IMR-90 (cell line): ENCODE measurements at regions not wholly inside any gene's neighbourhood (a gene's known extent, or its start where the extent isn't known, plus 50 kb on each side); places are given as distances from the start of the nearest gene placed in this dataset.

Experiments
- ATAC-seq: fragments of 200-7000 bp; cut with Tn5 transposase; 2 replicates; pipeline ENCODE4 v1.9.1; 2020; ENCODE audit warnings: low read depth, mild to moderate bottlenecking, moderate library complexity
- BruUV-seq: library from RNA; stranded (reverse); fragments of 400-500 nt; replicated peaks from 2 replicates; lab custom pipeline; 2021; lab: Mats Ljungman, UMichigan
- CTCF ChIA-PET: fragments of 300-600 bp; formaldehyde crosslinking; extraction: SDS; loops from one replicate; lab custom pipeline; 2021; ENCODE audit warnings: antibody characterized with exemption; lab: Yijun Ruan, JAX
- POLR2A ChIA-PET: fragments of 300-600 bp; sonication (Branson Sonifier 250); formaldehyde crosslinking; loops from one replicate; lab custom pipeline; 2022; ENCODE audit warnings: antibody characterized with exemption; ENCODE audit not compliant: unreplicated experiment; lab: Charles Lee
- DNase-seq: peaks from one replicate; pipeline ENCODE4 v3.0.0; 2013
- H2AFZ ChIP-seq: replicated peaks from 2 replicates; pipeline ENCODE3; 2013; ENCODE audit warnings: low read length, mild to moderate bottlenecking; ENCODE audit not compliant: poor library complexity
- H2AK5ac ChIP-seq: 2 replicates; pipeline ENCODE4 v1.6.1; 2013; ENCODE audit warnings: low read depth, low read length, inconsistent platforms
- H2AK9ac ChIP-seq: replicated peaks from 2 replicates; pipeline ENCODE3; 2013; ENCODE audit warnings: mild to moderate bottlenecking, low read depth, low read length, moderate library complexity; ENCODE audit not compliant: poor library complexity
- H2BK120ac ChIP-seq: 2 replicates; pipeline ENCODE4 v1.6.1; 2013; ENCODE audit warnings: low read depth, low read length, inconsistent platforms
- H2BK15ac ChIP-seq: 3 replicates; pipeline ENCODE4 v1.6.1; 2013; ENCODE audit warnings: low read depth, low read length, inconsistent platforms
- H2BK20ac ChIP-seq: 2 replicates; pipeline ENCODE4 v1.6.1; 2013; ENCODE audit warnings: low read depth, mild to moderate bottlenecking, inconsistent platforms, low read length, moderate library complexity
- H2BK5ac ChIP-seq: 2 replicates; pipeline ENCODE4 v1.6.1; 2013; ENCODE audit warnings: mild to moderate bottlenecking, low read depth, low read length, inconsistent platforms; ENCODE audit not compliant: poor library complexity, severe bottlenecking
- H3K14ac ChIP-seq: replicated peaks from 2 replicates; pipeline ENCODE4 v1.6.1; 2013; ENCODE audit warnings: low read depth, low read length, inconsistent platforms
- H3K18ac ChIP-seq: 2 replicates; pipeline ENCODE4 v1.6.1; 2013; ENCODE audit warnings: low read depth, low read length, control low read depth
- H3K23ac ChIP-seq: 2 replicates; pipeline ENCODE4 v1.6.1; 2013; ENCODE audit warnings: low read depth, low read length, inconsistent platforms
- H3K27ac ChIP-seq: 2 replicates; pipeline ENCODE4 v1.5.1; 2013; ENCODE audit warnings: mild to moderate bottlenecking, control low read depth, low read length; ENCODE audit not compliant: insufficient read depth
- H3K27me3 ChIP-seq: 2 replicates; pipeline ENCODE4 v1.6.1; 2013; ENCODE audit warnings: low read length; ENCODE audit not compliant: control insufficient read depth, insufficient read depth
- H3K36me3 ChIP-seq: 2 replicates; pipeline ENCODE4 v1.6.1; 2013; ENCODE audit warnings: low read length, mixed read lengths; ENCODE audit not compliant: control insufficient read depth, insufficient read depth
- H3K4ac ChIP-seq: 2 replicates; pipeline ENCODE4 v1.6.1; 2013; ENCODE audit warnings: low read depth, low read length, inconsistent platforms
- H3K4me1 ChIP-seq: 2 replicates; pipeline ENCODE4 v1.6.1; 2013; ENCODE audit warnings: low read length, mixed read lengths; ENCODE audit not compliant: control insufficient read depth, insufficient read depth
- H3K4me2 ChIP-seq: 2 replicates; pipeline ENCODE4 v1.6.1; 2013; ENCODE audit warnings: low read depth, mild to moderate bottlenecking, control low read depth, low read length, moderate library complexity
- H3K4me3 ChIP-seq: 2 replicates; pipeline ENCODE4 v1.5.1; 2013; ENCODE audit warnings: low read depth, mild to moderate bottlenecking, control low read depth, low read length, moderate library complexity; ENCODE audit not compliant: insufficient read depth
- H3K56ac ChIP-seq: 2 replicates; pipeline ENCODE4 v1.6.1; 2013; ENCODE audit warnings: low read length, inconsistent platforms; ENCODE audit not compliant: insufficient read depth; ENCODE audit errors: extremely low read depth
- H3K79me1 ChIP-seq, 2 experiments: 2 replicates each; pipeline ENCODE4 v1.6.1; 2013; ENCODE audit warnings: low read length in 2 of 2, inconsistent platforms in 1 of 2, low read depth in 1 of 2
- H3K9ac ChIP-seq: 2 replicates; pipeline ENCODE4 v1.6.1; 2013; ENCODE audit warnings: low read depth, low read length, control low read depth
- H3K9me1 ChIP-seq: 2 replicates; pipeline ENCODE4 v1.6.1; 2013; ENCODE audit warnings: low read length, inconsistent platforms; ENCODE audit not compliant: insufficient read depth
- H3K9me3 ChIP-seq: 2 replicates; pipeline ENCODE4 v1.6.1; 2013; ENCODE audit warnings: low read length; ENCODE audit not compliant: control insufficient read depth, insufficient read depth
- H4K20me1 ChIP-seq: 2 replicates; pipeline ENCODE4 v1.6.1; 2013; ENCODE audit warnings: low read length, inconsistent platforms; ENCODE audit not compliant: insufficient read depth
- H4K5ac ChIP-seq: 2 replicates; pipeline ENCODE4 v1.6.1; 2013; ENCODE audit warnings: mild to moderate bottlenecking, low read depth, low read length, control low read depth
- H4K8ac ChIP-seq, 2 experiments: 2 replicates each; pipeline ENCODE4 v1.6.1; 2013; ENCODE audit warnings: low read depth in 2 of 2, low read length in 2 of 2, control low read depth in 1 of 2, inconsistent platforms in 1 of 2
- H4K91ac ChIP-seq: 2 replicates; pipeline ENCODE4 v1.6.1; 2013; ENCODE audit warnings: low read depth, low read length, inconsistent platforms; ENCODE audit not compliant: insufficient read depth
- MAZ ChIP-seq: IDR thresholded peaks from 2 replicates; pipeline ENCODE4 v1.6.1; 2012; ENCODE audit warnings: low read depth, mild to moderate bottlenecking, low read length, improper control_type of control experiment, moderate library complexity, borderline replicate concordance
- NFE2L2 ChIP-seq: fragments of 150-350 bp; IDR thresholded peaks from 2 replicates; pipeline ENCODE4 v1.6.1; 2016; ENCODE audit warnings: low read depth, mild to moderate bottlenecking, low read length
- WGBS, 2 experiments: methylation state at CpG; one replicate each; pipeline versions ENCODE4 v1.1.5 to v1.1.7; 2013; ENCODE audit warnings: missing lambda C conversion rate in 2 of 2; ENCODE audit not compliant: insufficient read length in 1 of 2; ENCODE audit errors: extremely low coverage in 2 of 2; 5-methylcytosine and 5-hydroxymethylcytosine counted together
- dilution Hi-C: fragments of 300-500 bp; cut with HindIII; formaldehyde crosslinking; loops from one replicate; pipeline ENCODE4 v1.14.3; 2018; ENCODE audit warnings: low sequenced_read_pairs; ENCODE audit not compliant: unreplicated experiment
- in situ Hi-C: fragments of 300-500 bp; cut with MboI; formaldehyde crosslinking; loops from 3 replicates; pipeline ENCODE4 v1.14.3; 2019; ENCODE audit warnings: low sequenced_read_pairs, inconsistent platforms, mixed read lengths
- intact Hi-C: fragments of 100-400 bp; cut with micrococcal nuclease; formaldehyde crosslinking; loops from 2 replicates; pipeline ENCODE4 v1.10.0; 2022
- TF ChIP-seq, protein P1 (sequence below): fragments of 150-350 bp; IDR thresholded peaks from 2 replicates; pipeline ENCODE4 v1.6.1; 2017; ENCODE audit warnings: mild to moderate bottlenecking, antibody characterized with exemption, low read length, low read depth

DNA sequence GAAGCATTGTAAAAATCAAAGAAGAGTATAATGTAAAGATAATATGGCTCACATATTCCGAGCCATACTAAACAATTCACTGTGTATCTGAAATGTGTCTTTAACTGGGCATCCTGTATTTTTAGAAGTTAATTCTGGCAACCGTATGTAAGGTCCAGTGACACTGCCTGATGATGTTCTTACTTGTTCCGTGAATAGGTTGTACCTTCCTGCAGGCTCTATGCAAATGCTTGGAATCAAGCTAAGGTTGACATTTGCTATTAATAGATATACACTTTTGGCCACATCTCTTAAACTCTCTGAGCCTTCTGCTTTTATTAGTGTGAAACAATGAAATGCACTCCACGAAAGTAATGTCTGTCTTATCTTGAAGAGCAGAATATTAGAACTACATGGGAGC, 534.6 kb downstream of the CCDC85A start:
- Histone ChIP-seq H3K4me3 (no peak overlapping the region), H4K8ac (no peak overlapping the region), H3K9me1 (no peaks in the 10 kb centered on the region), H4K91ac (no peak overlapping the region), H3K56ac (no peak overlapping the region), H4K5ac (no peak overlapping the region), H3K27me3 (no peaks in the 10 kb centered on the region), H2BK5ac (no peak overlapping the region), H3K27ac (no peak overlapping the region), H3K18ac (no peak overlapping the region), H3K9me3 (no peaks in the 10 kb centered on the region), H2BK20ac (no peak overlapping the region), H3K4me1 (no peaks in the 10 kb centered on the region), H2AK9ac (no peak overlapping the region), H4K20me1 (no peaks in the 10 kb centered on the region), H3K36me3 (no peaks in the 10 kb centered on the region), H3K4me2 (no peak overlapping the region), H3K79me1 (no peaks in the 10 kb centered on the region), H3K9ac (no peak overlapping the region), H3K14ac (no peak overlapping the region), H3K23ac (no peak overlapping the region), H3K4ac (no peak overlapping the region), H2AK5ac (no peak overlapping the region), H2AFZ (no peak overlapping the region), H2BK15ac (no peak overlapping the region), H2BK120ac (no peak overlapping the region)
- BruUV-seq, result no TSS peak
- WGBS, 2 experiments, result no CpG with 5 or more reads among the region's 4 CpGs
- CTCF ChIA-PET, result no interaction called here
- TF ChIP-seq NFE2L2 (no peak), MAZ (no peak)
- TF ChIP-seq, protein P1, sequence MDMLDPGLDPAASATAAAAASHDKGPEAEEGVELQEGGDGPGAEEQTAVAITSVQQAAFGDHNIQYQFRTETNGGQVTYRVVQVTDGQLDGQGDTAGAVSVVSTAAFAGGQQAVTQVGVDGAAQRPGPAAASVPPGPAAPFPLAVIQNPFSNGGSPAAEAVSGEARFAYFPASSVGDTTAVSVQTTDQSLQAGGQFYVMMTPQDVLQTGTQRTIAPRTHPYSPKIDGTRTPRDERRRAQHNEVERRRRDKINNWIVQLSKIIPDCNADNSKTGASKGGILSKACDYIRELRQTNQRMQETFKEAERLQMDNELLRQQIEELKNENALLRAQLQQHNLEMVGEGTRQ, result no peak
- dilution Hi-C loops (no loop called here), in situ Hi-C loops (no loop called here), intact Hi-C loops (no loop called here)
- no peak for ATAC-seq
- no peak for DNase-seq
- POLR2A ChIA-PET, result no interaction called here
